GM19463 (cell line): ENCODE measurements at regions not wholly inside any gene's neighbourhood (a gene's known extent, or its start where the extent isn't known, plus 50 kb on each side); places are given as distances from the start of the nearest gene placed in this dataset.

Source experiments
- ATAC-seq: cut with Tn5 transposase; IDR thresholded peaks from one replicate; pipeline ENCODE4 v1.9.1; 2021; ENCODE audit warnings: mild to moderate bottlenecking, moderate library complexity; ENCODE audit not compliant: unreplicated experiment

- ATAC-seq: no peak
Observed at GRCh38 chr2:126990200-126990599, 91.5 kb downstream of the TEX51 start.

- ATAC-seq: no peak
Observed at GRCh38 chr2:126990605-126991532, 92.2 kb downstream of the TEX51 start.

- ATAC-seq: no peak
Observed at GRCh38 chr2:126994340-126994777, 95.7 kb downstream of the TEX51 start.

- no peak for ATAC-seq
Observed at GRCh38 chr2:126995621-126996377, 97.1 kb downstream of the TEX51 start.

- ATAC-seq: no peak
Observed at GRCh38 chr2:126996378-126996699, 97.6 kb downstream of the TEX51 start.
